Immature natural killer cell (primary cell): ENCODE measurements at regions not wholly inside any gene's neighbourhood (a gene's known extent, or its start where the extent isn't known, plus 50 kb on each side); places are given as distances from the start of the nearest gene placed in this dataset.

Experiments
- DNase-seq, 3 donors: peaks; one replicate each; pipeline ENCODE4 v3.0.0; 2022; ENCODE audit warnings: mixed read lengths in 1 of 3
- H3K27ac Mint-ChIP-seq, 6 donors: one replicate each; pipeline ENCODE4 v1.8.0; 2020; ENCODE audit warnings: mixed read lengths in 6 of 6, mild to moderate bottlenecking in 5 of 6, inconsistent platforms in 4 of 6, moderate library complexity in 3 of 6
- H3K27me3 Mint-ChIP-seq, 3 donors: one replicate each; pipeline ENCODE4 v1.8.0; 2020 to 2021; ENCODE audit warnings: low read depth in 3 of 3, mild to moderate bottlenecking in 3 of 3, mixed read lengths in 3 of 3, moderate library complexity in 3 of 3, inconsistent platforms in 1 of 3
- H3K36me3 Mint-ChIP-seq, 3 donors: one replicate each; pipeline ENCODE4 v1.8.0; 2020; ENCODE audit warnings: mixed read lengths in 3 of 3, inconsistent platforms in 2 of 3, mild to moderate bottlenecking in 2 of 3
- H3K4me1 Mint-ChIP-seq, 2 donors: one replicate each; pipeline ENCODE4 v1.8.0; 2020; ENCODE audit warnings: inconsistent platforms in 2 of 2, mild to moderate bottlenecking in 2 of 2, mixed read lengths in 2 of 2, moderate library complexity in 1 of 2
- H3K4me3 Mint-ChIP-seq, 5 donors: one replicate each; pipeline ENCODE4 v1.8.0; 2020; ENCODE audit warnings: mild to moderate bottlenecking in 5 of 5, mixed read lengths in 5 of 5, inconsistent platforms in 3 of 5, moderate library complexity in 3 of 5
- H3K9me3 Mint-ChIP-seq, 6 donors: one replicate each; pipeline ENCODE4 v1.8.0; 2020; ENCODE audit warnings: mild to moderate bottlenecking in 6 of 6, mixed read lengths in 6 of 6, inconsistent platforms in 4 of 6, moderate library complexity in 3 of 6

DNA sequence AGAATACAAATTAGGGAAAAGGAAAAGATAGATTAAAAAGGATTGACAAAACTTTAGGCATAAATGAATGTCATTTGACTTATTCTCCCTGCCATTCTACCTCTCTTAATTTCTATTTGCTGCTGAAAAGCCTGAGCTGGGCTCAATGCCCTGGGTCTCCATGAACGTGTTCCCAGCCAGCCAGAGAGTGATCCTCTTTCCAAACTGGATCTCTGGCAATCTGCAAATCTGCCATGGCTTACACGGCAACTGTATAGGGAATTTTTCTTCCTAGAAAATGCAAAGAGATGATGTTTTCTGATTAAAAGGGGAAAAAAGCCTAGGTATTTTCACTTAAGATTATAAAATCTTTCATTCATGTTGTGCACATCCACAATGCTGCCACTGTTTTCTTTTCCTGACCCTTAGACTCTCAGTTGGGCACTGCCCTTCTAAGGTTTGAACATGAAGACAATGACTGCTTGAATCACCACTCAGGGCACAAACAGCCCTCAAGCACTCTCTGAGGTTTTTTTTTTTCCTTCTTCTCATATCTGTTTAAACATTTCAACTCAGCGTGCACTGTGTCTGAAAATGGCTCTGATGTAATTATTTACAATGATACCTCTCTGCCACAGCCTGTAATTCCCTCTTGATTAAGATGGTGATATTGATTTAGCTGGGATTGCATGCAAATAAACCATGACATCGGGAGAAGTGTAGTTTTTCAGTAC lies 60.3 kb downstream of the DACT1 start:
- no peak for DNase-seq
- H3K27ac Mint-ChIP-seq = no peak overlapping the region
- no peaks in the 10 kb centered on the region for H3K36me3 Mint-ChIP-seq
- H3K4me1 Mint-ChIP-seq = no peaks in the 10 kb centered on the region
- H3K27me3 Mint-ChIP-seq = peaks cover under 1 to 3% (median 2%) of the 10 kb centered on the region in 3 donors
- no peaks in the 10 kb centered on the region for H3K9me3 Mint-ChIP-seq
- no peak overlapping the region for H3K4me3 Mint-ChIP-seq

GRCh38 chr14:58699681-58700205 lies 62.0 kb downstream of the DACT1 start:
- Mint-ChIP-seq H3K4me1 (no peaks in the 10 kb centered on the region), H3K4me3 (no peak overlapping the region), H3K36me3 (no peaks in the 10 kb centered on the region), H3K9me3 (no peaks in the 10 kb centered on the region), H3K27ac (no peak overlapping the region), H3K27me3 (peaks cover 2 to 3% (median 2%) of the 10 kb centered on the region in 3 donors)
- DNase-seq = no peak

DNA sequence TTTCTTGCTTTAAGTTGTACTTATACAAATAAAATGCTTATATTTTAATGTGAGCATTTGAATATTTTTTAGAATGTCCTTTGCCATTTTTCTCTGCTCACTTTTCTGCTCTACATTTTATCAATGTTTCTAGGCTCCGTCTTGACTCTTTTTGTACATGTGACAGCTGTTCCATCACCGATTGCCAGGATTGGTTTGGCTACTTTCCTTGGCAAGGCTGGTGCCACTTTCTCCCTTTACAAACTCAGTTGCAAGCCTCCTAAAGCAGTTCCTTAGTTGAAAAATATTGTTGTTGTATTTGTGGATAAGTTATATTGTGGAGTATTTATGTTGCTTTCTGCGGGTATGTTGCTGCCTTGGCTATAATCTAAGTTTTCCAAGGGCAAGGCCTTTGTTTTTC lies 63.4 kb downstream of the DACT1 start:
- no peak overlapping the region for H3K4me3 Mint-ChIP-seq
- no peaks in the 10 kb centered on the region for H3K4me1 Mint-ChIP-seq
- H3K27me3 Mint-ChIP-seq = peaks cover 2 to 3% (median 2%) of the 10 kb centered on the region in 3 donors
- H3K9me3 Mint-ChIP-seq = peaks cover 0 to 2% (median 0%) of the 10 kb centered on the region in 6 donors
- no peaks in the 10 kb centered on the region for H3K36me3 Mint-ChIP-seq
- no peak overlapping the region for H3K27ac Mint-ChIP-seq
- no peak for DNase-seq

GRCh38 chr14:58701604-58702003 lies 63.8 kb downstream of the DACT1 start:
- no peak overlapping the region for H3K4me3 Mint-ChIP-seq

DNA sequence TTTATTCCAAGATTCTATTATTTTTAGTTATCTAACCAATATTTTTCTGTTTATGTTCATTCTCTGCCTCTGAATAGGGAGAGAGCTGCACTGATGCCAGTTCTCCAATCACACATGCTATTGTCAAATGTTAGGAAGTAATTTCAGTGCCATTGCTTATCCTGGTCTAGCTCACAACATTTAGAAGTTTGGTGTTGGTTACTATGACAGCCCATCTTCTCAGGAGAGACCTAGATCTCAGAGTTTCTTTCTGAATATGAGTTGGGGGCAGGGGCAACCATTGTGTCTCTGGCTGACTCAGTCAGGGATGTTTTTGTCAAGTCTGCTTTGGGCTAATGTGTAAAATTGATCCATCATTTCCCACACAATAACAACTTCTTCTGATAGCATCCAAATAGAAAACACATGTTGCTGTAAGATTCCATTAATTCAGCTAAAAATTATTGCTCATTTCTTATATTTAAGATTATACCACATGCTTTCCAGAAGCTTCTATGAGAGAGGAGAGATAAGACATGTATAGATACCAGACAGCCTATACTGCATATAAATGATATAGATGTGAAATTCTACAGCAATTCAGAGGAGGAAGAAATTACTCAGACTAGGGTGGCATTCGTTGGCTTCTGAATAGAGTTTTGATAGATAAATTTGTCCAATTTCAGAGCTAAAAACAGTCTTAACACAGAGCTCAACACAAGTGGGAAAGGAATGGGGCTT lies 64.8 kb downstream of the DACT1 start:
- DNase-seq = no peak
- H3K36me3 Mint-ChIP-seq = no peaks in the 10 kb centered on the region
- no peaks in the 10 kb centered on the region for H3K4me1 Mint-ChIP-seq
- H3K9me3 Mint-ChIP-seq = peaks cover 0 to 2% (median 0%) of the 10 kb centered on the region in 6 donors
- no peak overlapping the region for H3K27ac Mint-ChIP-seq
- H3K27me3 Mint-ChIP-seq = peaks cover 0 to 3% (median 2%) of the 10 kb centered on the region in 3 donors
- no peak overlapping the region for H3K4me3 Mint-ChIP-seq

More at GRCh38 chr14:58701604-58702003, 63.8 kb downstream of the DACT1 start:
- Mint-ChIP-seq H3K27me3 (peaks cover 2 to 3% (median 2%) of the 10 kb centered on the region in 3 donors), H3K36me3 (no peaks in the 10 kb centered on the region), H3K9me3 (peaks cover 0 to 2% (median 0%) of the 10 kb centered on the region in 6 donors), H3K27ac (no peak overlapping the region), H3K4me1 (no peaks in the 10 kb centered on the region)
- no peak for DNase-seq

DNA sequence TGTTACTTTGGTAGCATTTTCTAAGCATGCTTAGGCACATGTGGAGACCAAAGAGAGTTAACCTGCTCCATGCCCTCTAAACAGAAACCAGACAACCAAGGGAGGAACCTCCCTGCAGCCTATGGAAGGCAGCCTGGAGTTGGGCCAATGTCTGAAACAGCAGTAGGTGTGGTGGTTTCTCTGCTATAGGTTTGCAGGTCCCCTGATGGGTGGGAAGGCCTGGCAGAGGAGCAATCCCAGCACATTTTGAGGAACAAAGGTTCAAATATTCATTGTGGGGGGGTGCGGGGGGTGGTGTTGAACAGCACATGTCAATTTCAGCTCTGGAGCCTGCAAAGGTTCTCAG lies 65.4 kb downstream of the DACT1 start:
- H3K4me3 Mint-ChIP-seq = no peak overlapping the region
- H3K36me3 Mint-ChIP-seq = no peaks in the 10 kb centered on the region
- peaks cover 0 to 3% (median 2%) of the 10 kb centered on the region in 3 donors for H3K27me3 Mint-ChIP-seq
- H3K9me3 Mint-ChIP-seq = peaks cover 0 to 2% (median 0%) of the 10 kb centered on the region in 6 donors
- H3K4me1 Mint-ChIP-seq = no peaks in the 10 kb centered on the region
- H3K27ac Mint-ChIP-seq = no peak overlapping the region
- no peak for DNase-seq

GRCh38 chr14:58705066-58705465 lies 67.3 kb downstream of the DACT1 start:
- Mint-ChIP-seq H3K36me3 (no peaks in the 10 kb centered on the region), H3K4me3 (no peak overlapping the region), H3K27me3 (peaks cover 0 to 2% (median 0%) of the 10 kb centered on the region in 3 donors), H3K4me1 (no peaks in the 10 kb centered on the region), H3K9me3 (peaks cover 0 to 2% (median 0%) of the 10 kb centered on the region in 6 donors), H3K27ac (no peak overlapping the region)
- no peak for DNase-seq

DNA sequence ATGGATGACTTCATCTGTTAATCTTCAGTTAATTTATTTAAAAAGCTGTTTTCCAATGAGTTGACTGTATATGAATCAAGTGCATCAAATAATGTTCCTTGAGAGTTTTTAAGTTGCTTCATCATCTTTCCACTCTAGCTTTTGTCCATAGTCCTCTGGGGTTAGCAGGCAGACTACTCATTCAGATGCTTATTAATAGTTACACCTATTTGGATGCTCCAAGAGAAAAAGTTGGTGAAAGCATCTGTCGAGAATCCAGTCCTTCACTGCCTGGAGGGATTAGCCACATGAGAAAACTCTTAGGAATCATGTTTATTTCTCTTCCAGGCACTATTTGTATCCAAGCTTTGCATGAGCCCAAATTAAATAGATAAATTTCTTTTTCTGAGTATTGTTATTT lies 70.2 kb downstream of the DACT1 start:
- Mint-ChIP-seq H3K27ac (no peak overlapping the region), H3K27me3 (peaks cover 0 to 5% (median 3%) of the 10 kb centered on the region in 3 donors), H3K4me1 (no peaks in the 10 kb centered on the region), H3K9me3 (peaks cover 0 to 2% (median 0%) of the 10 kb centered on the region in 6 donors), H3K4me3 (no peak overlapping the region), H3K36me3 (no peaks in the 10 kb centered on the region)
- DNase-seq = no peak

DNA sequence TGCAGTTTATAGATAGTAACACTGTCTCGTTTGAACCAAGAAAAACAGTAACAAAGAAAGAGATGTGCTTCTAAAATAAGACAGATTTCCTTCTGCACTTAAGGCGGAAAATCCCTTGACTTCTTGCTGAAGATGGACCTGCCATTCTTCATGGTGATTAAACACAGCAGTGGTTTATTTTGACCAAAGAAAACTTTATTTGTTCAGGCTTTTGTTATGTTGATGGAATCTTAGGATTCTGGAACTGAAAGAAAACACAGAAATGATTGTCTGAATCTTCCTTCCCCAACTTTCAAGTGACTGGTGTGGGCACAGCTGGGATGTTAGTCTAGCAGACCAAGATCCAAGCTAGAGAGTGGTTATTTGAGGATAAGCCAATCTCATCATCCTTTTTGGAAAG lies 72.2 kb downstream of the DACT1 start:
- H3K4me1 Mint-ChIP-seq = no peaks in the 10 kb centered on the region
- peaks cover 0 to 4% (median 3%) of the 10 kb centered on the region in 3 donors for H3K27me3 Mint-ChIP-seq
- no peak for DNase-seq
- H3K36me3 Mint-ChIP-seq = no peaks in the 10 kb centered on the region
- no peak overlapping the region for H3K27ac Mint-ChIP-seq
- H3K9me3 Mint-ChIP-seq = peaks cover 0 to 2% (median 0%) of the 10 kb centered on the region in 6 donors
- no peak overlapping the region for H3K4me3 Mint-ChIP-seq

- H3K4me1 Mint-ChIP-seq = no peaks in the 10 kb centered on the region
- no peak overlapping the region for H3K4me3 Mint-ChIP-seq
- peaks cover 0 to 4% (median 4%) of the 10 kb centered on the region in 3 donors for H3K27me3 Mint-ChIP-seq
- no peak overlapping the region for H3K27ac Mint-ChIP-seq
- H3K9me3 Mint-ChIP-seq = no peaks in the 10 kb centered on the region
- no peak for DNase-seq
- H3K36me3 Mint-ChIP-seq = no peaks in the 10 kb centered on the region
Observed at GRCh38 chr14:58711382-58711781, 73.6 kb downstream of the DACT1 start.

DNA sequence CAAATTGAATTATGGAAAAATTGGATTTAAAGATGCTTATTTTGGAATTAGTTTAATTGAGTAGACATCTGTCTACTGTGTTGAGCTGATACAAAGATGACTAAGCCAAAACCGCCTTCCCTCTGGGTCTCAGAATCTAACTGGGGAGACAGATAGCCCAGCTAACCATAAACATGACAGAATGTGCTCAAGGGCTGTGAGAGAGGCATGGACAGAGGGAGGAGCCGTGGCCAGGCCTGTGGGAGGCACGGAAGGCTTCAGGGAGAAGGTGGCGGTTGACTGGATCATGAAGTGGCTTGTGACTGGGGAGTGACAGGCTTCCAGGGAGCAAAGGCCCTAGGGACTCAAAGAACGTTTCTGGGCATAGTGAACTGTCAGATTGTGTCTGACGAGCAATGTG lies 74.6 kb downstream of the DACT1 start:
- Mint-ChIP-seq H3K4me3 (no peak overlapping the region), H3K4me1 (no peaks in the 10 kb centered on the region)
- DNase-seq = no peak

DNA sequence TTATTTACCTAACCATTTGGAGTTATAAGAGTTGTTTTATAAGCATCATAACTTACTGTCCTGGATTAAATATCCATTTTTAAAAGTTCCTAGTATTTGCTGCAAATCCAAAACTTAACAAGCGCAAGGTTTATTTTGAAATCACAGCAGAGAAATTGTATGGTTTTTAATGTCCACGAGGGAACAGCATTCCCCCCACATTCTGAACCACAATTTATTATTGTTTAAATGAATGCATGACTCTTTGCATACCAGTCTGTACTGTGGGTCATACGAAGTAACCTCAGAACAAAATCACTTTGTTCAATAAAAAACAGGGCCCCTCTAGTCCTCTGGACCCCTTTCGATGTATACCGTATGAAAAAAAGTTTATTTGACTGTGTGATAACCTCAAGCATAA lies 75.9 kb downstream of the DACT1 start:
- no peak overlapping the region for H3K4me3 Mint-ChIP-seq
- no peaks in the 10 kb centered on the region for H3K4me1 Mint-ChIP-seq
- H3K27ac Mint-ChIP-seq = no peak overlapping the region
- H3K27me3 Mint-ChIP-seq = peaks cover 0 to 4% (median 4%) of the 10 kb centered on the region in 3 donors
- no peaks in the 10 kb centered on the region for H3K36me3 Mint-ChIP-seq
- no peaks in the 10 kb centered on the region for H3K9me3 Mint-ChIP-seq
- DNase-seq = no peak

More for the DNA sequence above, 74.6 kb downstream of the DACT1 start:
- Mint-ChIP-seq H3K9me3 (no peaks in the 10 kb centered on the region), H3K27ac (no peak overlapping the region), H3K36me3 (no peaks in the 10 kb centered on the region), H3K27me3 (peaks cover 0 to 4% (median 4%) of the 10 kb centered on the region in 3 donors)

DNA sequence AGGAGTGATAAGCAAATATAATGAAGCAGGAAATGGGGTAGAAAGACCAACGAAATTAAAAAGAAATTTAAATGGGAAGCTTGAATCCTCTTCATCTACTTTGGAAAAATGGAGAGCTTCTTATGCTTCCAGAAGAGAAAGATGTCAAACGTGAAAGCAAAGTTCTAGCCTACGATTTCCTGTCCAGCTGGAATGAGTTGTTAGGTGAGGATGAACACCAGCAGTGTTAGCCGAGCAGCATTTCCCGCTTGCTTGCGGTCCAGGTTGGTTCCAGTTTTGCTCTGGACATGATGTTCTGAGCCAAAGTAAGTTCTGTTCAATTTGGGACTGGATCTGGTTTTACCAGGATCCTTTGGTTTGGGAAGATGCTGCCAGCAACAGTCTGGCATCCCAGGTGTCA lies 78.9 kb downstream of the DACT1 start:
- Mint-ChIP-seq H3K36me3 (no peaks in the 10 kb centered on the region), H3K4me1 (no peaks in the 10 kb centered on the region)

DNA sequence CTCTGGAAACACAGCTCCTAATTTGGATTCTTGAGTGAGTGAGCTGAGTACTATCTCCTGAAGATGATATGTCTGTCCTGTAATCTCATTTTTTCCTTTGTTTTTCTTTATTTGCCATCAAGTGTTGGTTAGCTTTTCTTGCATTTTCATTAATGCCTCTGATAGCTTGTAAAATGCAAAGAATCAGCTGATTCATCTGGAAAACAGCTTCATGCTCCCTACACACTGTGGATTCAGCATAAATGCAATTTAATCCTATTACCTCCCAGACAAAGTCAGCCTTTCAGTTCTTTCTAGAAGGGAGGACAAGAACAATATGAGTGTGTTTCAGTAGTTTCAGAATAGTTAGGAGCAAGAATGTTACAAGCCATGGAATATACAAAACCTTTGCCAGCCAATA lies 79.4 kb downstream of the DACT1 start:
- DNase-seq = no peak
- H3K4me1 Mint-ChIP-seq = no peaks in the 10 kb centered on the region
- H3K36me3 Mint-ChIP-seq = no peaks in the 10 kb centered on the region
- H3K27ac Mint-ChIP-seq = no peak overlapping the region
- no peaks in the 10 kb centered on the region for H3K9me3 Mint-ChIP-seq
- peaks cover 0 to 4% (median 2%) of the 10 kb centered on the region in 3 donors for H3K27me3 Mint-ChIP-seq
- no peak overlapping the region for H3K4me3 Mint-ChIP-seq

More for the DNA sequence above, 78.9 kb downstream of the DACT1 start:
- no peak overlapping the region for H3K4me3 Mint-ChIP-seq
- no peak for DNase-seq
- no peak overlapping the region for H3K27ac Mint-ChIP-seq
- no peaks in the 10 kb centered on the region for H3K9me3 Mint-ChIP-seq
- H3K27me3 Mint-ChIP-seq = peaks cover 0 to 4% (median 2%) of the 10 kb centered on the region in 3 donors
